K562 (cell line): ENCODE measurements at regions not wholly inside any gene's neighbourhood (a gene's known extent, or its start where the extent isn't known, plus 50 kb on each side); places are given as distances from the start of the nearest gene placed in this dataset.

Experiments used
- ATAC-seq: fragments of 200-7000 bp; cut with Tn5 transposase; 3 replicates; pipeline ENCODE4 v1.9.1; 2020; ENCODE audit warnings: moderate library complexity
- BruUV-seq: library from RNA; stranded (reverse); fragments of 400-500 nt; replicated peaks from 2 replicates; lab custom pipeline; 2021; lab: Mats Ljungman, UMichigan
- CTCF ChIA-PET: fragments of 300-600 bp; formaldehyde crosslinking; extraction: SDS; loops from one replicate; lab custom pipeline; 2021; ENCODE audit warnings: low intra/inter-chr PET ratio; lab: Yijun Ruan, JAX
- POLR2A ChIA-PET: fragments of 300-600, 350-650 bp; sonication (Branson Sonifier 250); formaldehyde crosslinking; extraction: SDS; loops from one replicate; lab custom pipeline; 2021; ENCODE audit warnings: antibody characterized with exemption, inconsistent platforms; lab: Yijun Ruan, JAX
- DNase-seq, 4 experiments: peaks; one replicate each; pipeline versions ENCODE4 v3.0.0 to v3.0.0-alpha.2; 2011 to 2018; ENCODE audit warnings: low spot score in 3 of 4, mixed read lengths in 3 of 4; ENCODE audit errors: extremely low read depth in 1 of 4
- FAIRE-seq: peaks from 2 replicates; lab custom pipeline; 2011; peaks lifted over from hg19 to GRCh38; lab: Jason Lieb, UNC
- H2AFZ ChIP-seq: 2 replicates; pipeline ENCODE4 v1.6.0; 2011; ENCODE audit warnings: low read depth, low read length, control low read depth, inconsistent platforms
- H3K27ac ChIP-seq: fragments of 200-600 bp; 3 replicates; pipeline ENCODE4 v1.8.0; 2011; ENCODE audit warnings: low read depth, mild to moderate bottlenecking, control low read depth, inconsistent platforms, low read length, moderate library complexity, mixed read lengths; ENCODE audit errors: extremely low read depth
- H3K27me3 ChIP-seq, 2 experiments: fragments of 300-600 bp in 1 of 2; 2 replicates in 1 of 2; 3 replicates in 1 of 2; pipeline versions ENCODE4 v1.6.0 to v1.8.0; 2011; ENCODE audit warnings: inconsistent platforms in 2 of 2, low read length in 2 of 2, mild to moderate bottlenecking in 1 of 2, mixed read lengths in 1 of 2, moderate library complexity in 1 of 2; ENCODE audit not compliant: control insufficient read depth in 2 of 2, insufficient read depth in 2 of 2
- H3K36me3 ChIP-seq: fragments of 300-600 bp; 3 replicates; pipeline ENCODE4 v1.8.0; 2011; ENCODE audit warnings: mild to moderate bottlenecking, low read length, inconsistent platforms; ENCODE audit not compliant: control insufficient read depth, insufficient read depth
- H3K4me1 ChIP-seq, 2 experiments: fragments of 200-600 bp in 1 of 2; replicated peaks in 1 of 2; 2 replicates in 1 of 2; 3 replicates in 1 of 2; pipeline versions ENCODE4 v1.5.1 to v1.8.0; 2011; ENCODE audit warnings: inconsistent platforms in 2 of 2, low read length in 2 of 2, mild to moderate bottlenecking in 1 of 2, mixed read lengths in 1 of 2, moderate library complexity in 1 of 2; ENCODE audit not compliant: control insufficient read depth in 2 of 2, insufficient read depth in 2 of 2
- H3K4me2 ChIP-seq: 2 replicates; pipeline ENCODE4 v1.6.1; 2011; ENCODE audit warnings: low read length, control low read depth, inconsistent platforms, mixed read lengths; ENCODE audit not compliant: insufficient read depth
- H3K4me3 ChIP-seq: fragments of 200-600 bp; sonication (generic), shearing (Covaris generic); 2 replicates; pipeline ENCODE4 v1.5.1; 2016; ENCODE audit warnings: control low read depth, inconsistent platforms
- H3K79me2 ChIP-seq: fragments of 200-600 bp; 3 replicates; pipeline ENCODE4 v1.8.0; 2011; ENCODE audit warnings: low read length, inconsistent platforms; ENCODE audit not compliant: control insufficient read depth, insufficient read depth
- H3K9ac ChIP-seq, 2 experiments: 2 replicates each; pipeline versions ENCODE4 v1.6.0 to v1.6.1; 2011; ENCODE audit warnings: low read depth in 2 of 2, low read length in 2 of 2, control low read depth in 1 of 2, inconsistent platforms in 1 of 2, mild to moderate bottlenecking in 1 of 2, mixed read lengths in 1 of 2; ENCODE audit not compliant: insufficient read depth in 1 of 2
- H3K9me1 ChIP-seq: one replicate; pipeline ENCODE4 v1.6.0; 2011; ENCODE audit warnings: inconsistent platforms, mild to moderate bottlenecking, low read length, moderate library complexity; ENCODE audit not compliant: control insufficient read depth, insufficient read depth
- H3K9me3 ChIP-seq: replicated peaks from 2 replicates; pipeline ENCODE4 v1.5.1; 2011; ENCODE audit warnings: low read depth, low read length, inconsistent platforms; ENCODE audit not compliant: control insufficient read depth, insufficient read depth
- H4K20me1 ChIP-seq: replicated peaks from 2 replicates; pipeline ENCODE4 v1.6.1; 2011; ENCODE audit warnings: low read length, inconsistent platforms, mixed read lengths; ENCODE audit not compliant: control insufficient read depth, insufficient read depth
- GABPA ChIP-seq: fragments of 200-800 bp; sonication (Bioruptor generic); conservative IDR thresholded peaks from 2 replicates; pipeline ENCODE4 v1.6.1; 2016; ENCODE audit warnings: low read depth, missing genetic modification characterization, missing compliant biosample characterization
- NR1H2 ChIP-seq: sonication (generic); formaldehyde crosslinking; IDR thresholded peaks from 2 replicates; pipeline ENCODE4 v1.4.0; 2020; ENCODE audit warnings: mild to moderate bottlenecking, missing genetic modification reagents
- NUFIP1 ChIP-seq: fragments of 450-650 bp; IDR thresholded peaks from 2 replicates; pipeline ENCODE4 v1.6.1; 2018; ENCODE audit not compliant: partially characterized antibody
- RAD51 ChIP-seq: fragments of 450-650 bp; IDR thresholded peaks from 2 replicates; pipeline ENCODE4 v1.7.1; 2016; ENCODE audit warnings: low read depth, mild to moderate bottlenecking, borderline replicate concordance
- RBM25 ChIP-seq: fragments of 200-400 bp; formaldehyde crosslinking; IDR thresholded peaks from 2 replicates; pipeline ENCODE4 v1.6.1; 2018; ENCODE audit warnings: low read length, low read depth, moderate library complexity; ENCODE audit not compliant: severe bottlenecking
- RUNX1 ChIP-seq: sonication (generic); IDR thresholded peaks from 2 replicates; pipeline ENCODE4 v1.6.1; 2016; ENCODE audit warnings: antibody characterized with exemption, low read depth
- WGBS: fragments of 100-300 bp; shearing (Covaris generic); methylation state at CpG from one replicate; pipeline ENCODE4 v1.1.6; 2016; ENCODE audit warnings: low coverage, mixed read lengths; ENCODE audit not compliant: insufficient coverage; ENCODE audit errors: missing lambda C conversion rate; 5-methylcytosine and 5-hydroxymethylcytosine counted together
- in situ Hi-C: fragments of 300-500 bp; cut with MboI; formaldehyde crosslinking; loops from 4 replicates; pipeline ENCODE4 v1.15.0; 2018; ENCODE audit warnings: inconsistent platforms, mixed read lengths
- intact Hi-C: fragments of 100-400 bp; cut with micrococcal nuclease; formaldehyde crosslinking; loops from 2 replicates; pipeline ENCODE4 v1.14.2; 2022
- TF ChIP-seq, protein P1 (sequence below), 3 experiments: fragments of 200-800 bp in 1 of 3; fragments of 250-450 bp in 1 of 3; fragments of 450-650 bp in 1 of 3; sonication (Bioruptor Pico) in 1 of 3; sonication (Bioruptor generic) in 1 of 3; formaldehyde crosslinking in 1 of 3; IDR thresholded peaks; 2 replicates each; pipeline versions ENCODE4 v1.6.1 to v1.8.0; 2016 to 2022; ENCODE audit warnings: mild to moderate bottlenecking in 2 of 3, missing genetic modification characterization in 2 of 3, missing compliant biosample characterization in 1 of 3, moderate library complexity in 1 of 3
- TF ChIP-seq, protein P2 (sequence below): fragments of 250-450 bp; sonication (Bioruptor Pico); IDR thresholded peaks from 2 replicates; pipeline ENCODE4 v1.5.0; 2021
- TF ChIP-seq, protein P3 (sequence below), 2 experiments: fragments of 250-450 bp in 1 of 2; fragments of 450-650 bp in 1 of 2; sonication (Bioruptor Pico) in 1 of 2; IDR thresholded peaks; 2 replicates each; pipeline versions ENCODE4 v1.6.1 to v1.8.0; 2016 to 2021; ENCODE audit warnings: mild to moderate bottlenecking in 2 of 2, moderate library complexity in 2 of 2, missing compliant biosample characterization in 1 of 2, missing genetic modification characterization in 1 of 2

DNA sequence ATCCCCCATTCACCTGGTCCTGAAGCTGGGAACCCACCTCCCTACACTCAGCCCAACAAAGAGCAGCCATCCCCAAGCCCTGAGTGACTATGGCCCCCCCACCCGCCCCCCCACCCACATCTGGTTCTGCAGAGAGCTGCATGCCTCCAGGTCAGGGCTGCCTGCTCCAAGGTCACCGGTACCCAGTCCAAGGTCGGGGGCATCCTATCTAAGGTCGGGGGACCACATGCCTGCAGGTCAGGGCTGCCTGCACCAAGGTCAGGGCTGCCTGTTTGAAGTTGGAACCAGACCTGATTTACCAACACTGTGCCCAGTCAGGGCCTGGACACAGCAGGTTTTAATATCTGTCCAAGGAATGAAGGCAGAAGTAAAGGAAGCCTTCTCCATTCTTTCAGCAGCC, 66.1 kb upstream of the GPC1 start:
- WGBS: no CpG with 5 or more reads among the region's 4 CpGs
- no peaks in the 10 kb centered on the region for H3K9me3 ChIP-seq
- TF ChIP-seq RAD51 (no peak), NR1H2 (CRISPR knock-in tag) (no peak), RBM25 (no peak), GABPA (tag) (no peak)
- no peak overlapping the region for H3K9ac ChIP-seq
- H3K4me1 ChIP-seq: no peaks in the 10 kb centered on the region
- ChIA-PET CTCF (no interaction called here), POLR2A (no interaction called here)
- in situ Hi-C loops: no loop called here
- no peak overlapping the region for H3K27ac ChIP-seq
- ATAC-seq: no peak
- H3K9me1 ChIP-seq: no peaks in the 10 kb centered on the region
- no peak overlapping the region for H3K4me3 ChIP-seq
- H3K79me2 ChIP-seq: no peaks in the 10 kb centered on the region
- H4K20me1 ChIP-seq: no peaks in the 10 kb centered on the region
- peaks cover 0 to 59% of the 10 kb centered on the region in 2 experiments; a peak in 2 of 5 replicates for H3K27me3 ChIP-seq
- no peak for FAIRE-seq
- H3K4me2 ChIP-seq: no peak overlapping the region
- intact Hi-C loops: no loop called here
- DNase-seq: no peak
- no peaks in the 10 kb centered on the region for H3K36me3 ChIP-seq
- no TSS peak for BruUV-seq
- no peak overlapping the region for H2AFZ ChIP-seq

DNA sequence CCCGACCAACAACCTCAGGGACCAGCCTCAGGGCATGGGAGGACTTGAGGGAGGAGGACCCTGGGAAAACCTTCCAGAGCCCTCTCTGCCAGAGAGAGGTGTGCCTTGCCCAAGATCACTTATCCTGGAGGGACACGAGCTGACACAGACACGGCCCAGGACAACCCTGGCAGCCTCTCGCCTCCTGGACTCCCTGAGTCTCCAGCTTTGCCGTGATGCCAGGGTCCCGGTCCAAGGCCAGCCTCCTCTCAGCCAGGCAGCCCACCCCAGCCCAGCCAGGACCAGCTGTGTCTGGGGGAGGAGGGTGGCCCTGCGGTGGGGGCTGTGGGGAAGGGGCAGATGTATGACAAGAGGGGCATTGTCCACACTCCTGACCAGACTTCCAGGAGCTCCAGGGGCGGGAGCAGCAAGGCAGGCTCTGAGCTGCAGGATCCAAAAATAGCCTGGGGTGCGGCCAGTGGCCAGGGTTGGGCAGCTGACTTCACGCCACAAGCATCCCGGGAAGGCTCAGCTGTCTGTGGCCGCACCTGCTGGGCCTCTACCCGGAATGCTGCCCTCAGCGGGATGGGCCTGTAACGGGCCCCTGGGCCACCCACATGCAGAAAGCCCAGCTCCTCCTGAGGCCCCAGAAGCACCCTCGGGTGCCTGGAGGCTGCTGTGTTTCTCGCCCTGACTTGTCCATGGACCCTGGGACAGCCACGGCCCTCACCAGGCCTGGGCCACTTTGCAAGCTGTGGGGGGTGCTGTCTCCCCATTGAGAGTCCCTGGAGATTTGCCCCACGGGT, 65.5 kb upstream of the GPC1 start:
- H2AFZ ChIP-seq: no peak overlapping the region
- no peak overlapping the region for H3K9ac ChIP-seq
- no peaks in the 10 kb centered on the region for H3K9me3 ChIP-seq
- in situ Hi-C loops (no loop called here), intact Hi-C loops (no loop called here)
- H4K20me1 ChIP-seq: no peaks in the 10 kb centered on the region
- ATAC-seq: no peak
- no peak overlapping the region for H3K4me2 ChIP-seq
- no peak overlapping the region for H3K4me3 ChIP-seq
- H3K4me1 ChIP-seq: no peaks in the 10 kb centered on the region
- no peaks in the 10 kb centered on the region for H3K36me3 ChIP-seq
- H3K9me1 ChIP-seq: no peaks in the 10 kb centered on the region
- FAIRE-seq: no peak
- WGBS: 2% methylated on average over 12 of the region's 19 CpGs
- no peaks in the 10 kb centered on the region for H3K79me2 ChIP-seq
- DNase-seq: no peak
- POLR2A ChIA-PET: interaction anchor here (0.6 kb wide), 1 partner anchor 11 kb away, joined by 3 read pairs; no protein-coding TSS in a partner anchor
- no TSS peak for BruUV-seq
- H3K27ac ChIP-seq: no peak overlapping the region
- CTCF ChIA-PET: no interaction called here
- H3K27me3 ChIP-seq: peaks cover 0 to 64% of the 10 kb centered on the region in 2 experiments; a peak in 2 of 5 replicates
- TF ChIP-seq RUNX1 (no peak), NUFIP1 (no peak)
- TF ChIP-seq, protein P1, sequence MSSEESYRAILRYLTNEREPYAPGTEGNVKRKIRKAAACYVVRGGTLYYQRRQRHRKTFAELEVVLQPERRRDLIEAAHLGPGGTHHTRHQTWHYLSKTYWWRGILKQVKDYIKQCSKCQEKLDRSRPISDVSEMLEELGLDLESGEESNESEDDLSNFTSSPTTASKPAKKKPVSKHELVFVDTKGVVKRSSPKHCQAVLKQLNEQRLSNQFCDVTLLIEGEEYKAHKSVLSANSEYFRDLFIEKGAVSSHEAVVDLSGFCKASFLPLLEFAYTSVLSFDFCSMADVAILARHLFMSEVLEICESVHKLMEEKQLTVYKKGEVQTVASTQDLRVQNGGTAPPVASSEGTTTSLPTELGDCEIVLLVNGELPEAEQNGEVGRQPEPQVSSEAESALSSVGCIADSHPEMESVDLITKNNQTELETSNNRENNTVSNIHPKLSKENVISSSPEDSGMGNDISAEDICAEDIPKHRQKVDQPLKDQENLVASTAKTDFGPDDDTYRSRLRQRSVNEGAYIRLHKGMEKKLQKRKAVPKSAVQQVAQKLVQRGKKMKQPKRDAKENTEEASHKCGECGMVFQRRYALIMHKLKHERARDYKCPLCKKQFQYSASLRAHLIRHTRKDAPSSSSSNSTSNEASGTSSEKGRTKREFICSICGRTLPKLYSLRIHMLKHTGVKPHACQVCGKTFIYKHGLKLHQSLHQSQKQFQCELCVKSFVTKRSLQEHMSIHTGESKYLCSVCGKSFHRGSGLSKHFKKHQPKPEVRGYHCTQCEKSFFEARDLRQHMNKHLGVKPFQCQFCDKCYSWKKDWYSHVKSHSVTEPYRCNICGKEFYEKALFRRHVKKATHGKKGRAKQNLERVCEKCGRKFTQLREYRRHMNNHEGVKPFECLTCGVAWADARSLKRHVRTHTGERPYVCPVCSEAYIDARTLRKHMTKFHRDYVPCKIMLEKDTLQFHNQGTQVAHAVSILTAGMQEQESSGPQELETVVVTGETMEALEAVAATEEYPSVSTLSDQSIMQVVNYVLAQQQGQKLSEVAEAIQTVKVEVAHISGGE (CRISPR knock-in tag; IDR thresholded peaks at IDR 0.05): no peak
- TF ChIP-seq, protein P2, sequence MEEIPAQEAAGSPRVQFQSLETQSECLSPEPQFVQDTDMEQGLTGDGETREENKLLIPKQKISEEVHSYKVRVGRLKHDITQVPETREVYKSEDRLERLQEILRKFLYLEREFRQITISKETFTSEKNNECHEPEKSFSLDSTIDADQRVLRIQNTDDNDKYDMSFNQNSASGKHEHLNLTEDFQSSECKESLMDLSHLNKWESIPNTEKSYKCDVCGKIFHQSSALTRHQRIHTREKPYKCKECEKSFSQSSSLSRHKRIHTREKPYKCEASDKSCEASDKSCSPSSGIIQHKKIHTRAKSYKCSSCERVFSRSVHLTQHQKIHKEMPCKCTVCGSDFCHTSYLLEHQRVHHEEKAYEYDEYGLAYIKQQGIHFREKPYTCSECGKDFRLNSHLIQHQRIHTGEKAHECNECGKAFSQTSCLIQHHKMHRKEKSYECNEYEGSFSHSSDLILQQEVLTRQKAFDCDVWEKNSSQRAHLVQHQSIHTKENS (CRISPR knock-in tag): no peak
- TF ChIP-seq, protein P3, sequence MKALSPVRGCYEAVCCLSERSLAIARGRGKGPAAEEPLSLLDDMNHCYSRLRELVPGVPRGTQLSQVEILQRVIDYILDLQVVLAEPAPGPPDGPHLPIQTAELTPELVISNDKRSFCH (CRISPR knock-in tag; IDR thresholded peaks at IDR 0.05): no peak
- TF ChIP-seq, protein P3 (tag; IDR thresholded peaks at IDR 0.05): no peak
